ENCODE measurements at regions not wholly inside any gene's neighbourhood (a gene's known extent, or its start where the extent isn't known, plus 50 kb on each side); places are given as distances from the start of the nearest gene placed in this dataset.
"Not testable (repeated sequence)": the region's sequence is repeated elsewhere in the genome, so short reads cannot be mapped to it uniquely, and the experiment has no call there.

- not testable (repeated sequence) for DNase-seq
Measured at GRCh38 chr3:197459571-197459970, 96.2 kb downstream of the BDH1 start.

- no peak for DNase-seq
Measured at GRCh38 chr3:197458906-197459470, 96.8 kb downstream of the BDH1 start.

GRCh38 chr3:197458179-197458707 lies 97.5 kb downstream of the BDH1 start:
- no peak for DNase-seq

- no peak for DNase-seq
Measured at GRCh38 chr3:197456261-197457091, 99.3 kb downstream of the BDH1 start.

DNA sequence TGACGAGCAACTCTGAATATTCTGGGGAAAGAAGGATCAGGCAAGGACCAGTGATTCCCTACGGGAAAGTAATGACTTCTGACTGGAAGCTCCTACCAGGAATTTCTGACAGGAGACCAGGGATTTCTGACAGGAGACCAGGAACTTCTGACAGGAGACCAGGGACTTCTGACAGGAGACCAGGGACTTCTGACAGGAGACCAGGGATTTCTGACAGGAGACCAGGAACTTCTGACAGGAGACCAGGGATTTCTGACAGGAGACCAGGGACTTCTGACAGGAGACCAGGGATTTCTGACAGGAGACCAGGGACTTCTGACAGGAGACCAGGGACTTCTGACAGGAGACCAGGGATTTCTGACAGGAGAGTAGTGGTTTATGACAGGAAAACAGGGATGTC lies 100.9 kb downstream of the BDH1 start:
- not testable (repeated sequence) for DNase-seq

- DNase-seq = no peak
Measured at GRCh38 chr3:197454014-197454413, 101.8 kb downstream of the BDH1 start.

DNA sequence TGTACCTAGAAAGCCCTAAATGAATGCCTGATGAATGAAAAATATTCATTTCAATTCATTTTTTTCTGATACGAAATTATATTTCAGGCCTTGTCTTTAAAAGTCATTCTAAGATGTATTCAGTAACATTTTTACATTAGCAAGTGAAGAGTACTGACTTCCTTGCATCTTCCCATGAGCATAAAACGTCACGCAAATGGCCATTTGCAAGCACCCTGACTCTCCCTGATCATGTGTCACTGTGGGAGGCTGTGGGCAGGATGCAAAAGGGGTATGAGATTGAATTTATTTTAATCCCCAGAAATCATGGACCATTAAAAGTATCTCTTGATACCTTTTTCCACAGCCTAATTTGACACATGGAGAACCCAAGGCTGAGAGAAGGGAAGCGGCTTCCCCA lies 105.0 kb downstream of the BDH1 start:
- no peak for DNase-seq

DNA sequence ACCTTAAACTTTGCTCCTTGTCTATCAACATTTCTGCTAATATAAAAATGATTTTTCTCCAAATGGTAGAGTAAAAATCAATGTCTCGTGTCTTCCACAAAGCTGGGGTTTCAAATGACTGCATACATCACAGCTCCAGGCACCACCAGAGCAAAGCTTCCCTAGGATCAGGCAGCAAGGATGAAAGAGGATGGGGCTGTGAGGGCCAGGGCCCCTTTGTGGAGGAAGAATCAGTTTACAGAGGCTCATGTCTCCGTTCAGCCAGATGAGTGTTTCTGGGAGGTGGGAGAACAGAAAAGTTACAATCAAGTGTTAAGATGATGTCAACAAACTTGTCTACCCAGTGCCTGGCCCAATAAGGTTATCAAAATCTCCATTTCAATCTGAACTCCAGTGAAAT lies 105.5 kb downstream of the BDH1 start:
- DNase-seq = no peak

GRCh38 chr3:197449181-197449580 lies 106.6 kb downstream of the BDH1 start:
- DNase-seq = not testable (repeated sequence)

DNA sequence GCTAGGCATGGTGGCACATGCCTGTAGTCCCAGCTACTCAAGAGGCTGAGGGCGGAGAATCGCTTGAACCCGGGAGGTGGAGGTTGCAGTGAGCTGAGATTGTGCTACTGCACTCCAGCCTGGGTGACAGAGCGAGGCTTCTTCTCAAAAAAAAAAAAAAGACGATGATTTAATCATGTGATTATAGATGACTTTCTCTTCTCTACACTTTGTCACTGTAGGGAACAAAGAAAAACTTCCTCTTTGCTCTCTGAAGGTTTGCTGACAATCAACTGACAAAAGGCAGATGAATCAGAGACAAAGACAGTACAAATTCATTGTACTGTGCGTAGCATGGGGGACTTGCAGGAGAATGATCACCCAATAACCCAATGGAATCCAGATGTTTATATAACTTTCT lies 108.0 kb downstream of the BDH1 start:
- DNase-seq = not testable (repeated sequence)

GRCh38 chr3:197447057-197447456 lies 108.7 kb downstream of the BDH1 start:
- DNase-seq = no peak

DNA sequence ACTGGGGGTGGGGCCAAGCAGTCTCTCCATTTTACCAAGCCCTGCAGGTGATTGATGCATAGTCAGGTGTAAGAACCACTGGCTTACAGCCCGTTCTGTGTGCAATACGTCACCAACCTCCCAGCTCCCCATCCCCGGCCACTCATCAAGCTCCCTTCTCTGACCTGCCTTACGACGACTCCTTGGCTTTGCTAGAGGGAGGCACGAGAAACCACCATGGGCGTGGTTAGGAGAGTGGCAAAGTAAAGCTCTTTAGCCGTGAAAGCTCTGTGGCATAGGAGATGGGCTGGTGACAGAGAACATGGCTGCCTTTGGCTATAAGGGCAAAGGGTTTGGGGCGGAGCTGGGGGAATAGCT lies 109.1 kb downstream of the BDH1 start:
- DNase-seq = no peak

- no peak for DNase-seq
Measured at GRCh38 chr3:197445896-197446699, 109.7 kb downstream of the BDH1 start.

GRCh38 chr3:197444793-197445379 lies 110.9 kb downstream of the BDH1 start:
- no peak for DNase-seq

- no peak for DNase-seq
Measured at GRCh38 chr3:197443506-197443905, 112.3 kb downstream of the BDH1 start.

- no peak for DNase-seq
Measured at GRCh38 chr3:197440717-197441303, 115.0 kb downstream of the BDH1 start.

GRCh38 chr3:197438906-197439305 lies 116.9 kb downstream of the BDH1 start:
- no peak for DNase-seq

GRCh38 chr3:197435426-197435825 lies 120.3 kb downstream of the BDH1 start:
- no peak for DNase-seq

GRCh38 chr3:197434830-197435229 lies 120.9 kb downstream of the BDH1 start:
- no peak for DNase-seq

GRCh38 chr3:197432384-197433127 lies 123.2 kb downstream of the BDH1 start:
- no peak for DNase-seq

GRCh38 chr3:197431346-197431910 lies 124.3 kb downstream of the BDH1 start:
- DNase-seq = no peak

DNA sequence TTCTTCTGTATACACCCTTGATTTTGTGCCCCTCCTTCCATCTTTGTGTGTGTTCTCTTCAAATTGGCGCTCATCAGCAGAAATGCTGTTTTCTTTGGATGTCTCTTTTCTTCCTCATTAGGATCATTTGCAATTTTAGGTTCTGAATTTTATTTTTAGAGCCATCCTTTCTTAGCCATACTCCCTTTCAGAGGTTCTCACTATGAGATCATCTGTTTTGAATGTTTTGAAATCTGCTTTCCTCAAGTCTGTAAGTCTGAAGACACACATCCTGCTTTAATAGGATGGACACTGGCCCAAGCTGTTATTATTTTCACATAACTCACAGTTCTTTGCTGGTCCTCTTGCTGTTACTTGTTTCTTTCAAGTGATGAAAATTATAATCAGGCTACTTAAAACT lies 124.8 kb downstream of the BDH1 start:
- no peak for DNase-seq
